ENCODE measurements at regions not wholly inside any gene's neighbourhood (a gene's known extent, or its start where the extent isn't known, plus 50 kb on each side); places are given as distances from the start of the nearest gene placed in this dataset.
"Not testable (repeated sequence)": the region's sequence is repeated elsewhere in the genome, so short reads cannot be mapped to it uniquely, and the experiment has no call there.

GRCh38 chr7:92898798-92899197, 62.4 kb upstream of the CDK6 start:
- Histone ChIP-seq H3K9me3 (ENCODE audit: low read length) (no peaks in the 10 kb centered on the region), H3K4me2 (ENCODE audit: low read length) (no peak overlapping the region), H3F3A (ENCODE audit: insufficient read depth, low read length, poor library complexity, severe bottlenecking) (no peaks in the 10 kb centered on the region), H3K4me3 (ENCODE audit: low read length) (no peak overlapping the region), H3K9me2 (ENCODE audit: insufficient read depth, low read length) (no peaks in the 10 kb centered on the region), H3K79me2 (replicated peaks; ENCODE audit: insufficient read depth, low read length) (no peaks in the 10 kb centered on the region), H3K9ac (ENCODE audit: low read length) (no peak overlapping the region), H4K20me1 (ENCODE audit: insufficient read depth) (no peaks in the 10 kb centered on the region), H3K36me3 (ENCODE audit: insufficient read depth, low read length) (no peaks in the 10 kb centered on the region), H3K27ac (ENCODE audit: low read length) (no peak overlapping the region), H3K27me3 (ENCODE audit: insufficient read depth, low read depth, low read length) (no peaks in the 10 kb centered on the region), H2AFZ (ENCODE audit: low read depth, low read length) (no peak overlapping the region)
- TF ChIP-seq MXI1 (conservative IDR thresholded peaks at IDR 0.05; ENCODE audit: poor library complexity, severe bottlenecking) = no peak
- no peak for TF ChIP-seq SMC3 (conservative IDR thresholded peaks at IDR 0.05; ENCODE audit: poor library complexity)
- no peak for TF ChIP-seq TAF1 (IDR thresholded peaks at IDR 0.05; ENCODE audit: low read depth)
- TF ChIP-seq RAD21 (conservative IDR thresholded peaks at IDR 0.05) = no peak
- no peak for TF ChIP-seq REST (IDR thresholded peaks at IDR 0.05; ENCODE audit: borderline replicate concordance)
- no peak for TF ChIP-seq EZH2 (IDR thresholded peaks at IDR 0.05; ENCODE audit: borderline replicate concordance, insufficient read depth, low read length, poor library complexity, severe bottlenecking)
- TF ChIP-seq EP300 (conservative IDR thresholded peaks at IDR 0.05; ENCODE audit: poor library complexity, severe bottlenecking) = no peak
- TF ChIP-seq, protein P1, sequence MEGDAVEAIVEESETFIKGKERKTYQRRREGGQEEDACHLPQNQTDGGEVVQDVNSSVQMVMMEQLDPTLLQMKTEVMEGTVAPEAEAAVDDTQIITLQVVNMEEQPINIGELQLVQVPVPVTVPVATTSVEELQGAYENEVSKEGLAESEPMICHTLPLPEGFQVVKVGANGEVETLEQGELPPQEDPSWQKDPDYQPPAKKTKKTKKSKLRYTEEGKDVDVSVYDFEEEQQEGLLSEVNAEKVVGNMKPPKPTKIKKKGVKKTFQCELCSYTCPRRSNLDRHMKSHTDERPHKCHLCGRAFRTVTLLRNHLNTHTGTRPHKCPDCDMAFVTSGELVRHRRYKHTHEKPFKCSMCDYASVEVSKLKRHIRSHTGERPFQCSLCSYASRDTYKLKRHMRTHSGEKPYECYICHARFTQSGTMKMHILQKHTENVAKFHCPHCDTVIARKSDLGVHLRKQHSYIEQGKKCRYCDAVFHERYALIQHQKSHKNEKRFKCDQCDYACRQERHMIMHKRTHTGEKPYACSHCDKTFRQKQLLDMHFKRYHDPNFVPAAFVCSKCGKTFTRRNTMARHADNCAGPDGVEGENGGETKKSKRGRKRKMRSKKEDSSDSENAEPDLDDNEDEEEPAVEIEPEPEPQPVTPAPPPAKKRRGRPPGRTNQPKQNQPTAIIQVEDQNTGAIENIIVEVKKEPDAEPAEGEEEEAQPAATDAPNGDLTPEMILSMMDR (IDR thresholded peaks at IDR 0.05; ENCODE audit: poor library complexity, severe bottlenecking) = no peak
- TF ChIP-seq POLR2AphosphoS5 (IDR thresholded peaks at IDR 0.05) = no peak

DNA sequence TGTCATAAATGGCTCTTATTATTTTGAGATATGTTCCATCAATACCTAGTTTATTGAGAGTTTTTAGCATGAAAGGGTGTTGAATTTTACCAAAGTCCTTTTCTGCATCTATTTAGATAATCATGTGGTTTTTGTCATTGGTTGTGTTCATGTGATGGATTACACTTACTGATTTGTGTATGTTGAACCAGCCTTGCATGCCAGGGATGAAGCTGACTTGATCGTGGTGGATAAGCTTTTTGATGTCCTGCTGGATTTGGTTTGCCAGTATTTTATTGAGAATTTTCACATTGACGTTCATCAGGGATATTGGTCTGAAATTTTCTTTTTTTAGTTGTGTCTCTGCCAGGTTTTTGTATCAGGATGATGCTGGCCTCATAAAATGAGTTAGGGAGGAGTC, 58.5 kb upstream of the CDK6 start:
- H3K79me2 ChIP-seq (replicated peaks; ENCODE audit: insufficient read depth, low read length); H3K4me3 ChIP-seq (ENCODE audit: low read length); H2AFZ ChIP-seq (ENCODE audit: low read depth, low read length); H3F3A ChIP-seq (ENCODE audit: insufficient read depth, low read length, poor library complexity, severe bottlenecking); H4K20me1 ChIP-seq (ENCODE audit: insufficient read depth); H3K27me3 ChIP-seq (ENCODE audit: insufficient read depth, low read depth, low read length); H3K9ac ChIP-seq (ENCODE audit: low read length); H3K4me2 ChIP-seq (ENCODE audit: low read length); H3K9me2 ChIP-seq (ENCODE audit: insufficient read depth, low read length); H3K9me3 ChIP-seq (ENCODE audit: low read length); H3K27ac ChIP-seq (ENCODE audit: low read length); H3K36me3 ChIP-seq (ENCODE audit: insufficient read depth, low read length): not testable (repeated sequence)

DNA sequence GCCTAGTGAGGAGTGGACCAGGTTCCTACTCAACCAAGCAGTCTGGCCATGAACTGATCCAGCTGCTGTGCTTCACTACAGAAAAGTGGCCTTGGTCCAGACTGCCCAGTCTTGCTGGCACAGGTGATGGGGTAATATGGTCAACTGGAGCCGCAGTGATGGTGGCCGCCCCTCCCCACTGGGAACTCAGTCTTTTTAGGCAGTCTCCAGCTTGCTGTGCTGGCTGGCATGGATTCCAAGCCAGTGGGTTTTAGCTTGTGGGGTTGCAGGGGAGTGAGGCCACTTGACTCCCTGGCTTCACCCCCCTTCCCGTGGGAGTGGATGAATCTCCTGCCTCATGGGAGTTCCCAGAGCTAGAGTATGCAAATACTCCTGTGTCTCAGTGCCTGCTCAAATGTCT, 52.7 kb upstream of the CDK6 start:
- H3K27ac ChIP-seq (ENCODE audit: low read length) = no peak overlapping the region
- no peaks in the 10 kb centered on the region for H3K9me2 ChIP-seq (ENCODE audit: insufficient read depth, low read length)
- no peaks in the 10 kb centered on the region for H3K36me3 ChIP-seq (ENCODE audit: insufficient read depth, low read length)
- H2AFZ ChIP-seq (ENCODE audit: low read depth, low read length) = no peak overlapping the region
- H3K4me2 ChIP-seq (ENCODE audit: low read length) = no peak overlapping the region
- H3K4me3 ChIP-seq (ENCODE audit: low read length) = no peak overlapping the region
- H3K79me2 ChIP-seq (replicated peaks; ENCODE audit: insufficient read depth, low read length) = no peaks in the 10 kb centered on the region
- no peaks in the 10 kb centered on the region for H3K27me3 ChIP-seq (ENCODE audit: insufficient read depth, low read depth, low read length)
- no peak overlapping the region for H3K9ac ChIP-seq (ENCODE audit: low read length)
- H3F3A ChIP-seq (ENCODE audit: insufficient read depth, low read length, poor library complexity, severe bottlenecking) = no peaks in the 10 kb centered on the region
- no peaks in the 10 kb centered on the region for H3K9me3 ChIP-seq (ENCODE audit: low read length)
- TF ChIP-seq EZH2 (IDR thresholded peaks at IDR 0.05; ENCODE audit: borderline replicate concordance, insufficient read depth, low read length, poor library complexity, severe bottlenecking) (no peak), SMC3 (conservative IDR thresholded peaks at IDR 0.05; ENCODE audit: poor library complexity) (no peak), TAF1 (IDR thresholded peaks at IDR 0.05; ENCODE audit: low read depth) (no peak), EP300 (conservative IDR thresholded peaks at IDR 0.05; ENCODE audit: poor library complexity, severe bottlenecking) (no peak), RAD21 (conservative IDR thresholded peaks at IDR 0.05) (no peak), MXI1 (conservative IDR thresholded peaks at IDR 0.05; ENCODE audit: poor library complexity, severe bottlenecking) (no peak), REST (IDR thresholded peaks at IDR 0.05; ENCODE audit: borderline replicate concordance) (no peak), POLR2AphosphoS5 (IDR thresholded peaks at IDR 0.05) (no peak)
- TF ChIP-seq, protein P1 (IDR thresholded peaks at IDR 0.05; ENCODE audit: poor library complexity, severe bottlenecking) = no peak
- no peaks in the 10 kb centered on the region for H4K20me1 ChIP-seq (ENCODE audit: insufficient read depth)

All from neural cell (in vitro differentiated cells).